ENCODE measurements at regions not wholly inside any gene's neighbourhood (a gene's known extent, or its start where the extent isn't known, plus 50 kb on each side); places are given as distances from the start of the nearest gene placed in this dataset.

DNA sequence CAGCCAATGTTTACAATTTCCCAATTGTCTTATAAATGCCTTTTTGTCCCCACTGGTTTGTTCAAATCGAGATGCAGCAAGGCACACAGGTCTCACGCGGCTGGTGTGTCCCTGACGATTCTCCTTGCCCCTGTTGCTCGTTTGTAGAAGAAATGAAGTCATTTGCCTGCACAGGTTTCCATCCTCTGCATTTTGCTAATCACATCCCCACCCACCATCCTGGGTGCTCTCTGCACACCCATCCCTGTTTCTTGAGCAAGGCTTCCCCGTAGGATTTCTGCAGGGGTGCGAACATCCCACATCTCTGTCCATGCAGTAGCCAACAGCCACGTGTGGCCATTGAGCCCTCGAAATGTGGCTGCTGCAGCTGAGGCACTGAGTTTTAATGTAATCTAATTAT, 59.8 kb upstream of the SOX1 start:
- ATAC-seq (no peak), DNase-seq (no peak)
- intact Hi-C loops (cut with micrococcal nuclease) = no loop called here
- Mint-ChIP-seq H3K4me3 (no peak overlapping the region), H3K27me3 (no peaks in the 10 kb centered on the region), H3K9me3 (peaks cover 5% of the 10 kb centered on the region), H3K36me3 (ENCODE audit: low read depth) (no peaks in the 10 kb centered on the region), H3K27ac (no peak overlapping the region), H3K4me1 (ENCODE audit: low read depth) (no peaks in the 10 kb centered on the region)
- ChIA-PET CTCF (no interaction called here), POLR2A (no interaction called here)
- TF ChIP-seq, protein P1, sequence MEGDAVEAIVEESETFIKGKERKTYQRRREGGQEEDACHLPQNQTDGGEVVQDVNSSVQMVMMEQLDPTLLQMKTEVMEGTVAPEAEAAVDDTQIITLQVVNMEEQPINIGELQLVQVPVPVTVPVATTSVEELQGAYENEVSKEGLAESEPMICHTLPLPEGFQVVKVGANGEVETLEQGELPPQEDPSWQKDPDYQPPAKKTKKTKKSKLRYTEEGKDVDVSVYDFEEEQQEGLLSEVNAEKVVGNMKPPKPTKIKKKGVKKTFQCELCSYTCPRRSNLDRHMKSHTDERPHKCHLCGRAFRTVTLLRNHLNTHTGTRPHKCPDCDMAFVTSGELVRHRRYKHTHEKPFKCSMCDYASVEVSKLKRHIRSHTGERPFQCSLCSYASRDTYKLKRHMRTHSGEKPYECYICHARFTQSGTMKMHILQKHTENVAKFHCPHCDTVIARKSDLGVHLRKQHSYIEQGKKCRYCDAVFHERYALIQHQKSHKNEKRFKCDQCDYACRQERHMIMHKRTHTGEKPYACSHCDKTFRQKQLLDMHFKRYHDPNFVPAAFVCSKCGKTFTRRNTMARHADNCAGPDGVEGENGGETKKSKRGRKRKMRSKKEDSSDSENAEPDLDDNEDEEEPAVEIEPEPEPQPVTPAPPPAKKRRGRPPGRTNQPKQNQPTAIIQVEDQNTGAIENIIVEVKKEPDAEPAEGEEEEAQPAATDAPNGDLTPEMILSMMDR (IDR thresholded peaks at IDR 0.05) = no peak

- Mint-ChIP-seq H3K9me3 (peaks cover 7% of the 10 kb centered on the region), H3K27ac (no peak overlapping the region), H3K36me3 (ENCODE audit: low read depth) (no peaks in the 10 kb centered on the region), H3K4me1 (ENCODE audit: low read depth) (no peaks in the 10 kb centered on the region), H3K4me3 (no peak overlapping the region), H3K27me3 (no peaks in the 10 kb centered on the region)
- CTCF ChIA-PET = no interaction called here
- ATAC-seq (no peak), DNase-seq (no peak)
- TF ChIP-seq, protein P1 (IDR thresholded peaks at IDR 0.05) = no peak
- POLR2A ChIA-PET = no interaction called here
- intact Hi-C loops (cut with micrococcal nuclease) = no loop called here
Observed at GRCh38 chr13:112010714-112011113, 56.2 kb upstream of the SOX1 start.

- no peaks in the 10 kb centered on the region for H3K4me1 Mint-ChIP-seq (ENCODE audit: low read depth)
- intact Hi-C loops (cut with micrococcal nuclease) = no loop called here
- no peaks in the 10 kb centered on the region for H3K27me3 Mint-ChIP-seq
- ChIA-PET CTCF (no interaction called here), POLR2A (no interaction called here)
- TF ChIP-seq, protein P1 (IDR thresholded peaks at IDR 0.05) = no peak
- H3K27ac Mint-ChIP-seq = no peak overlapping the region
- ATAC-seq (no peak), DNase-seq (no peak)
- no peaks in the 10 kb centered on the region for H3K36me3 Mint-ChIP-seq (ENCODE audit: low read depth)
- no peak overlapping the region for H3K4me3 Mint-ChIP-seq
- peaks cover 2% of the 10 kb centered on the region for H3K9me3 Mint-ChIP-seq
Observed at GRCh38 chr13:112012016-112012704, 54.8 kb upstream of the SOX1 start.

- no peaks in the 10 kb centered on the region for H3K4me1 Mint-ChIP-seq (ENCODE audit: low read depth)
- H3K27me3 Mint-ChIP-seq = peaks cover 3% of the 10 kb centered on the region
- H3K27ac Mint-ChIP-seq = no peak overlapping the region
- ATAC-seq (no peak), DNase-seq (no peak)
- ChIA-PET POLR2A (no interaction called here), CTCF (no interaction called here)
- no peak overlapping the region for H3K4me3 Mint-ChIP-seq
- peaks cover 2% of the 10 kb centered on the region for H3K9me3 Mint-ChIP-seq
- intact Hi-C loops (cut with micrococcal nuclease) = no loop called here
- H3K36me3 Mint-ChIP-seq (ENCODE audit: low read depth) = no peaks in the 10 kb centered on the region
- TF ChIP-seq, protein P1 (IDR thresholded peaks at IDR 0.05) = no peak
Observed at GRCh38 chr13:112012705-112013085, 54.3 kb upstream of the SOX1 start.

DNA sequence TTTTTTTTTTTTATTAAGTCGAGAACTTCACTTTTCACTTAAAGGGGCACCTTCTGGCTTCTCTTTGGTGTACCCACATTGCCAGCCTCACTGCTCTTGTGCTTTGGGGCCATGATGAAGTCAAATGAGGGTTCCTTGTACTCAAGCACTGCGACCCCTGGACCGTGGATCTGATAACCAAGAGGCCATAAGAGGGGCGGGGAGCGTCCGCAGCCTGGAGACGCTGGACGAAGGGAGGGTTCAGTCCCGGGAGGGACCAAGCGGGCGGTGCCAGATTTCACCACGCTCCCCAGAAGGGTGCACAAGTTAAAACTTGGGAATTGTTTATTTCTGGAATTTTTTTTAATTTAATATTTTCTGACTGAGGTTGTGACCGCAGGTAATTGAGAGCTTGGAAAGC, 53.3 kb upstream of the SOX1 start:
- CTCF ChIA-PET = no interaction called here
- TF ChIP-seq, protein P1 (IDR thresholded peaks at IDR 0.05) = no peak
- no peak overlapping the region for H3K4me3 Mint-ChIP-seq
- no peaks in the 10 kb centered on the region for H3K36me3 Mint-ChIP-seq (ENCODE audit: low read depth)
- H3K27ac Mint-ChIP-seq = no peak overlapping the region
- no peaks in the 10 kb centered on the region for H3K4me1 Mint-ChIP-seq (ENCODE audit: low read depth)
- DNase-seq (no peak), ATAC-seq (no peak)
- POLR2A ChIA-PET = no interaction called here
- intact Hi-C loops (cut with micrococcal nuclease) = no loop called here
- peaks cover 2% of the 10 kb centered on the region for H3K9me3 Mint-ChIP-seq
- H3K27me3 Mint-ChIP-seq = peaks cover 3% of the 10 kb centered on the region
